ENCODE measurements at regions not wholly inside any gene's neighbourhood (a gene's known extent, or its start where the extent isn't known, plus 50 kb on each side); places are given as distances from the start of the nearest gene placed in this dataset.

GRCh38 chr3:118781839-118782238, 252.8 kb downstream of the IGSF11 start:
- 63 to 71% methylated on average over 1 of the region's 1 CpG for WGBS, 2 donors
- no peak overlapping the region for H3K27ac ChIP-seq (ENCODE audit: low read depth in 2 of 2, low read length in 1 of 2)
- no peaks in the 10 kb centered on the region for H3K27me3 ChIP-seq (ENCODE audit: control insufficient read depth in 1 of 2, insufficient read depth in 2 of 2, low read length in 2 of 2)
- no peak overlapping the region for H3K4me3 ChIP-seq (ENCODE audit: low read depth in 1 of 2, low read length in 2 of 2)
- H3K9me3 ChIP-seq (ENCODE audit: control insufficient read depth in 2 of 2, insufficient read depth in 1 of 2, low read depth in 1 of 2, low read length in 1 of 2) = no peaks in the 10 kb centered on the region
- no peaks in the 10 kb centered on the region for H3K36me3 ChIP-seq (ENCODE audit: control insufficient read depth in 2 of 2, insufficient read depth in 2 of 2, low read length in 1 of 2)
- no peaks in the 10 kb centered on the region for H3K4me1 ChIP-seq (ENCODE audit: control insufficient read depth in 2 of 2, insufficient read depth in 2 of 2, low read length in 1 of 2)

GRCh38 chr3:118782755-118783202, 251.9 kb downstream of the IGSF11 start:
- 34 to 38% methylated on average over 2 of the region's 2 CpGs for WGBS, 2 donors
- Histone ChIP-seq H3K4me3 (ENCODE audit: low read depth in 1 of 2, low read length in 2 of 2) (no peak overlapping the region), H3K4me1 (ENCODE audit: control insufficient read depth in 2 of 2, insufficient read depth in 2 of 2, low read length in 1 of 2) (no peaks in the 10 kb centered on the region), H3K36me3 (ENCODE audit: control insufficient read depth in 2 of 2, insufficient read depth in 2 of 2, low read length in 1 of 2) (no peaks in the 10 kb centered on the region), H3K27ac (ENCODE audit: low read depth in 2 of 2, low read length in 1 of 2) (no peak overlapping the region), H3K9me3 (ENCODE audit: control insufficient read depth in 2 of 2, insufficient read depth in 1 of 2, low read depth in 1 of 2, low read length in 1 of 2) (no peaks in the 10 kb centered on the region), H3K27me3 (ENCODE audit: control insufficient read depth in 1 of 2, insufficient read depth in 2 of 2, low read length in 2 of 2) (no peaks in the 10 kb centered on the region)

- H3K4me3 ChIP-seq (ENCODE audit: low read depth in 1 of 2, low read length in 2 of 2) = no peak overlapping the region
- no peaks in the 10 kb centered on the region for H3K4me1 ChIP-seq (ENCODE audit: control insufficient read depth in 2 of 2, insufficient read depth in 2 of 2, low read length in 1 of 2)
- no peaks in the 10 kb centered on the region for H3K27me3 ChIP-seq (ENCODE audit: control insufficient read depth in 1 of 2, insufficient read depth in 2 of 2, low read length in 2 of 2)
- no peak overlapping the region for H3K27ac ChIP-seq (ENCODE audit: low read depth in 2 of 2, low read length in 1 of 2)
- no peaks in the 10 kb centered on the region for H3K36me3 ChIP-seq (ENCODE audit: control insufficient read depth in 2 of 2, insufficient read depth in 2 of 2, low read length in 1 of 2)
- H3K9me3 ChIP-seq (ENCODE audit: control insufficient read depth in 2 of 2, insufficient read depth in 1 of 2, low read depth in 1 of 2, low read length in 1 of 2) = no peaks in the 10 kb centered on the region
Measured at GRCh38 chr3:118785415-118785814, 249.2 kb downstream of the IGSF11 start.

GRCh38 chr3:118791246-118791645, 243.4 kb downstream of the IGSF11 start:
- no peaks in the 10 kb centered on the region for H3K27me3 ChIP-seq (ENCODE audit: control insufficient read depth in 1 of 2, insufficient read depth in 2 of 2, low read length in 2 of 2)
- no peaks in the 10 kb centered on the region for H3K36me3 ChIP-seq (ENCODE audit: control insufficient read depth in 2 of 2, insufficient read depth in 2 of 2, low read length in 1 of 2)
- no peak overlapping the region for H3K4me3 ChIP-seq (ENCODE audit: low read depth in 1 of 2, low read length in 2 of 2)
- WGBS, 2 donors = 70 to 72% methylated on average over 5 of the region's 5 CpGs
- H3K27ac ChIP-seq (ENCODE audit: low read depth in 2 of 2, low read length in 1 of 2) = no peak overlapping the region
- H3K4me1 ChIP-seq (ENCODE audit: control insufficient read depth in 2 of 2, insufficient read depth in 2 of 2, low read length in 1 of 2) = no peaks in the 10 kb centered on the region
- H3K9me3 ChIP-seq (ENCODE audit: control insufficient read depth in 2 of 2, insufficient read depth in 1 of 2, low read depth in 1 of 2, low read length in 1 of 2) = no peaks in the 10 kb centered on the region

- Histone ChIP-seq H3K9me3 (ENCODE audit: control insufficient read depth in 2 of 2, insufficient read depth in 1 of 2, low read depth in 1 of 2, low read length in 1 of 2) (no peaks in the 10 kb centered on the region), H3K4me3 (ENCODE audit: low read depth in 1 of 2, low read length in 2 of 2) (no peak overlapping the region), H3K27me3 (ENCODE audit: control insufficient read depth in 1 of 2, insufficient read depth in 2 of 2, low read length in 2 of 2) (no peaks in the 10 kb centered on the region), H3K4me1 (ENCODE audit: control insufficient read depth in 2 of 2, insufficient read depth in 2 of 2, low read length in 1 of 2) (no peaks in the 10 kb centered on the region), H3K36me3 (ENCODE audit: control insufficient read depth in 2 of 2, insufficient read depth in 2 of 2, low read length in 1 of 2) (no peaks in the 10 kb centered on the region), H3K27ac (ENCODE audit: low read depth in 2 of 2, low read length in 1 of 2) (no peak overlapping the region)
- WGBS, 2 donors = 36 to 53% methylated on average over 4 of the region's 4 CpGs
Measured at GRCh38 chr3:118792191-118792590, 242.5 kb downstream of the IGSF11 start.

- Histone ChIP-seq H3K36me3 (ENCODE audit: control insufficient read depth in 2 of 2, insufficient read depth in 2 of 2, low read length in 1 of 2) (no peaks in the 10 kb centered on the region), H3K27ac (ENCODE audit: low read depth in 2 of 2, low read length in 1 of 2) (no peak overlapping the region), H3K27me3 (ENCODE audit: control insufficient read depth in 1 of 2, insufficient read depth in 2 of 2, low read length in 2 of 2) (no peaks in the 10 kb centered on the region), H3K9me3 (ENCODE audit: control insufficient read depth in 2 of 2, insufficient read depth in 1 of 2, low read depth in 1 of 2, low read length in 1 of 2) (no peaks in the 10 kb centered on the region), H3K4me1 (ENCODE audit: control insufficient read depth in 2 of 2, insufficient read depth in 2 of 2, low read length in 1 of 2) (no peaks in the 10 kb centered on the region), H3K4me3 (ENCODE audit: low read depth in 1 of 2, low read length in 2 of 2) (no peak overlapping the region)
Measured at GRCh38 chr3:118793176-118793575, 241.5 kb downstream of the IGSF11 start.

GRCh38 chr3:118799303-118799702, 235.3 kb downstream of the IGSF11 start:
- Histone ChIP-seq H3K36me3 (ENCODE audit: control insufficient read depth in 2 of 2, insufficient read depth in 2 of 2, low read length in 1 of 2) (no peaks in the 10 kb centered on the region), H3K4me1 (ENCODE audit: control insufficient read depth in 2 of 2, insufficient read depth in 2 of 2, low read length in 1 of 2) (peaks cover 6 to 8% of the 10 kb centered on the region in 2 donors), H3K4me3 (ENCODE audit: low read depth in 1 of 2, low read length in 2 of 2) (no peak overlapping the region), H3K27ac (ENCODE audit: low read depth in 2 of 2, low read length in 1 of 2) (no peak overlapping the region), H3K27me3 (ENCODE audit: control insufficient read depth in 1 of 2, insufficient read depth in 2 of 2, low read length in 2 of 2) (no peaks in the 10 kb centered on the region), H3K9me3 (ENCODE audit: control insufficient read depth in 2 of 2, insufficient read depth in 1 of 2, low read depth in 1 of 2, low read length in 1 of 2) (no peaks in the 10 kb centered on the region)
- 76 to 78% methylated on average over 3 of the region's 3 CpGs for WGBS, 2 donors

- Histone ChIP-seq H3K4me1 (ENCODE audit: control insufficient read depth in 2 of 2, insufficient read depth in 2 of 2, low read length in 1 of 2) (peaks cover 6 to 8% of the 10 kb centered on the region in 2 donors), H3K36me3 (ENCODE audit: control insufficient read depth in 2 of 2, insufficient read depth in 2 of 2, low read length in 1 of 2) (no peaks in the 10 kb centered on the region), H3K9me3 (ENCODE audit: control insufficient read depth in 2 of 2, insufficient read depth in 1 of 2, low read depth in 1 of 2, low read length in 1 of 2) (no peaks in the 10 kb centered on the region), H3K4me3 (ENCODE audit: low read depth in 1 of 2, low read length in 2 of 2) (no peak overlapping the region), H3K27ac (ENCODE audit: low read depth in 2 of 2, low read length in 1 of 2) (no peak overlapping the region), H3K27me3 (ENCODE audit: control insufficient read depth in 1 of 2, insufficient read depth in 2 of 2, low read length in 2 of 2) (no peaks in the 10 kb centered on the region)
- WGBS, 2 donors = 46 to 53% methylated on average over 8 of the region's 8 CpGs
Measured at GRCh38 chr3:118801899-118802298, 232.7 kb downstream of the IGSF11 start.

GRCh38 chr3:118802325-118803095, 232.1 kb downstream of the IGSF11 start:
- no peaks in the 10 kb centered on the region for H3K27me3 ChIP-seq (ENCODE audit: control insufficient read depth in 1 of 2, insufficient read depth in 2 of 2, low read length in 2 of 2)
- peaks cover 6 to 8% of the 10 kb centered on the region in 2 donors for H3K4me1 ChIP-seq (ENCODE audit: control insufficient read depth in 2 of 2, insufficient read depth in 2 of 2, low read length in 1 of 2)
- H3K9me3 ChIP-seq (ENCODE audit: control insufficient read depth in 2 of 2, insufficient read depth in 1 of 2, low read depth in 1 of 2, low read length in 1 of 2) = no peaks in the 10 kb centered on the region
- no peak overlapping the region for H3K4me3 ChIP-seq (ENCODE audit: low read depth in 1 of 2, low read length in 2 of 2)
- H3K36me3 ChIP-seq (ENCODE audit: control insufficient read depth in 2 of 2, insufficient read depth in 2 of 2, low read length in 1 of 2) = no peaks in the 10 kb centered on the region
- 77 to 83% methylated on average over 13 of the region's 13 CpGs for WGBS, 2 donors
- H3K27ac ChIP-seq (ENCODE audit: low read depth in 2 of 2, low read length in 1 of 2) = no peak overlapping the region

GRCh38 chr3:118803096-118803476, 231.6 kb downstream of the IGSF11 start:
- Histone ChIP-seq H3K9me3 (ENCODE audit: control insufficient read depth in 2 of 2, insufficient read depth in 1 of 2, low read depth in 1 of 2, low read length in 1 of 2) (no peaks in the 10 kb centered on the region), H3K36me3 (ENCODE audit: control insufficient read depth in 2 of 2, insufficient read depth in 2 of 2, low read length in 1 of 2) (no peaks in the 10 kb centered on the region), H3K4me3 (ENCODE audit: low read depth in 1 of 2, low read length in 2 of 2) (no peak overlapping the region), H3K4me1 (ENCODE audit: control insufficient read depth in 2 of 2, insufficient read depth in 2 of 2, low read length in 1 of 2) (peaks cover 6 to 8% of the 10 kb centered on the region in 2 donors), H3K27ac (ENCODE audit: low read depth in 2 of 2, low read length in 1 of 2) (no peak overlapping the region), H3K27me3 (ENCODE audit: control insufficient read depth in 1 of 2, insufficient read depth in 2 of 2, low read length in 2 of 2) (no peaks in the 10 kb centered on the region)
- WGBS, 2 donors = 77 to 86% methylated on average over 3 of the region's 3 CpGs

Measured in esophagus (tissue), 2 donors.